ENCODE measurements at regions not wholly inside any gene's neighbourhood (a gene's known extent, or its start where the extent isn't known, plus 50 kb on each side); places are given as distances from the start of the nearest gene placed in this dataset.

DNA sequence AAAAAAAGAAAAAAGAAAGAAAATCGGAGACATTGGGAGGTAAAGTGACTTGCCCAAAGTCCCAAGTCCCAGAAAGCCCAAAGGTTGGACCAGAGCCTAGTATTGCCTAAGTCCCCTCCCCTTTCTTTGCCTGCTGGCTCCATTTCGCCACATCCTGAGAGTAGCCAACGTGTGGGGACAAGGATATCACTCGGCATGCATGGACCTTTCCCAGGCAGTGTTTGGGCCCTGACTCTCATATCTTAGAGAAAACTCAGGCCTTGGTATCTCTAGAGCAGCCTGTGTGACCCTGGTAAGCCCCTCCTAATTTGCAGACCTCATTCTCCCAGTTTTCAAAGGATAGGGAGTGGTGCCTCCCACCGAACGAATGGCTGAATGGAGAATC, 294.2 kb upstream of the ZMIZ1 start:
- TF ChIP-seq POLR2AphosphoS5 (IDR thresholded peaks at IDR 0.05; ENCODE audit: borderline replicate concordance, low read depth, low read length) (no peak), EZH2 (IDR thresholded peaks at IDR 0.05) (no peak)

Data from SK-N-MC (cell line).